Ovary (tissue), 3 donors: ENCODE measurements at regions not wholly inside any gene's neighbourhood (a gene's known extent, or its start where the extent isn't known, plus 50 kb on each side); places are given as distances from the start of the nearest gene placed in this dataset.

ENCODE experiments used
- CTCF ChIP-seq, 3 donors: fragments of 450-650 bp in 2 of 3; fragments of 200-600 bp in 1 of 3; IDR thresholded peaks; one replicate each; pipeline versions ENCODE4 v1.5.1 to v1.8.0; 2016 to 2022; ENCODE audit warnings: antibody characterized with exemption in 3 of 3, mild to moderate bottlenecking in 1 of 3
- EP300 ChIP-seq: sonication (generic); formaldehyde crosslinking; IDR thresholded peaks from one replicate; pipeline ENCODE4 v1.6.1; 2017; ENCODE audit warnings: antibody characterized with exemption
- donor health status: DM: no; HTN: no; CAD: no.

DNA sequence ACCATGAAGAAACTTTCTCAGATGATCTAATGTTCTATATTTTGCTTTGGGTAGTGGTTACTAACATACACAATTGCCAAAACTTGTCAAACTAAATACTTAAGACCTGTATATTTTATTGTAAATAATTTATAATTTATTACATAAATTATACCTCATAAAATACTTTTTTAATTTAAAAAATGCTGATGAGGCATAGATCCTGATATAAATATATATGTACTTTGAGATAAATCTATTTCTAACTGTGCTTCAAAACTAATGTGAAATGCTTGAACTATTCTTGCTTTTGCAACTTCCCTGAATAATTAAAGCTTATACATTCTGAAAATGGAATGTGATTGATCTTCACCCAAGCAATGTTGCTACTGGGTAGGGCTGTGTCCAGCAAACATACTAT is 568.8 kb downstream of the INSC start:
- no peak for TF ChIP-seq CTCF (IDR thresholded peaks at IDR 0.05)
- TF ChIP-seq EP300 = no peak
